Activated T-cell treated with anti-CD3 and anti-CD28 coated beads, Interleukin-2, amount 50 U/mL, for 48 hours (primary cell): ENCODE measurements at regions not wholly inside any gene's neighbourhood (a gene's known extent, or its start where the extent isn't known, plus 50 kb on each side); places are given as distances from the start of the nearest gene placed in this dataset.

Source experiments
- DNase-seq, 2 experiments: peaks; one replicate each; pipeline ENCODE4 v3.0.0-alpha.2; 2020

- DNase-seq, result no peak
Measured at GRCh38 chr2:858646-859045, 92.0 kb upstream of the SNTG2 start.

DNA sequence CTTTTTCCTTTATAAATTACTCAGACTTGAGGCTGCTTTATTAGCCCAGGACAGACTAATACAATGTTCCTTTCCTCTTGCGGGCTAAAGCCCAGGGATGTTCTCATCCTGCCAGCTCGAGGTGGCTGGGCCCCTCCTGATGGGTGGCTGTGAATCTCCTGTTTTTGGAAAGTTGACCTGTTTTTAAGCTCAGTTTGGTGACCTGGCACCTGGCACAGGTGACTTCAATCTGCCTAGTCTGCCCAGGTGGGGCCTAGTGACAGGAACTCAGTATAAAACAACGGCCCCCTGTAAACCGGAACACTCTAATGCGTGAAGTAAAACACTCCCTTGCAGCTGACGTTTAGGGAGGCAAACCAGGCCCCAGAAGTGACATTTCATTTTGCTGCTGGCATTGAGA lies 92.7 kb upstream of the SNTG2 start:
- no peak for DNase-seq

- DNase-seq, result no peak
Measured at GRCh38 chr2:857081-857480, 93.6 kb upstream of the SNTG2 start.

GRCh38 chr2:856456-856855 lies 94.2 kb upstream of the SNTG2 start:
- DNase-seq, result no peak

DNA sequence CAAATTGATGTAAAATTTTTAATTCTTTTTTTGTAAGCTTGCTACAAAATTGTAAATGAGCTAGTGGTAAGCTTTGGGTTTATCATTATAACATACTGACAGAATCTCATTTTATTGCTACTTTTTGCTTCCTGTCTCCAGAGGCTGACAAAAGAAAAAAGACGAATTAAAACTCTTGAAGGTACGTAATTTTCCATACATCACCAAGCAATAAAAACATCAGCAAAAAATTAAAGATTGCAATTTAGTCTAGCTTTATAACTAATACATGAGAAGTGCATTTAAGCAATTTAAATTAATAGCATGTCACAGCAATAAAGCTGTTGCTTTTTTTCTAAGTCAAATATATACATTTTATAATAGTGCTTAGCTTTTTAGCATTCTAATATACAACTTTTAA lies 94.6 kb upstream of the SNTG2 start:
- DNase-seq, result no peak

GRCh38 chr2:855177-855576 lies 95.5 kb upstream of the SNTG2 start:
- DNase-seq, result no peak

DNA sequence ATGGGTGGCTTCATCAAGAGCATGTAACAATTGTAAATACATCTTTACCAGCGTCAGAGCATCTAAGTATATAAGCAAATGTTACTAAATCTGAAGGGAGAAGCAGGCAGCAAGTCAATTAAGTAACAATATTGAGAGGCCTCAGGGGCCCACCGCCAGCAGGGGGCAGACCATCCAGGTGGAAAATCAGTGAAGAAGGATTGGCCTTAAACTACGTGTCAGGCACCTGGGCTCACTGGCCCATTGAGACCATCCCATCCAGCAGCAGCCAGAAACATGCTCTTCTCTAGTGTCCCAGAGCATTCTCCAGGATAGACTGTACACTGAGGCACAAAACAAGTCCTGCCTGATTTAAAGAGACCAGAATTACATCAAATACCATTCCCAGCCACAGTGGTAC lies 96.2 kb upstream of the SNTG2 start:
- DNase-seq, result peak; percentile 69 to 72

DNA sequence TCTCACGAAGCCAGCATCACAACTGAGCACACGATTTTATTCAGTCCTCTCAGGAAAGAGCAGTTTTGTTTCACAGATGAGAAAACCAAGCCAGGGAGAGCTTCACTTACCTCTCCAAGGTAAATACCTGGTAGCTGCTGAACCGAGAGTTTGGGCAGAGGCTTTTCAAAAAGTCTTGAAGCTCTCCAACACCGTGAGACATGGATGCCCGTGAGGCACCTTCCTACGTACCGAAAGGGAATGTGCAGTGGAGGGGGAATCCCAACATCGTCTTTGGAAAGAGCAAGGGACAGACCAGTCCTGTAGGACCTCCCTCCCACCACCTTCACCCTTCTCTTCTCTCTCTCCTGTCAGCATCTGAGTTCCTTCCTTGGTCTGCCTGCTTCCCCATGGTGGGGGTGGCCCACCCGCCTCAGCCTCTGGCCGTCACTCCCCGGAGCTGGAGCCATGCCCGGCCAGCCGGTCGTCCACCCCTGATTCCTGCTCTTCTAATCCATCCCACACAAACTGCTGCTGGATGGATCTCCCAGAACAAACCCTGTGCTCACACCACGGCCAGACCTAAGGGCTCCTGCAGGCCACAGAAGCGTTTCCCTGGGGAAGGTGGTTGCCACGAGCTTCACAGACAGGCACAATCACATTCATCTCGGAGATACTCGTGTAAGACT lies 97.3 kb upstream of the SNTG2 start:
- no peak for DNase-seq

GRCh38 chr2:852168-852567 lies 98.5 kb upstream of the SNTG2 start:
- DNase-seq, result no peak

DNA sequence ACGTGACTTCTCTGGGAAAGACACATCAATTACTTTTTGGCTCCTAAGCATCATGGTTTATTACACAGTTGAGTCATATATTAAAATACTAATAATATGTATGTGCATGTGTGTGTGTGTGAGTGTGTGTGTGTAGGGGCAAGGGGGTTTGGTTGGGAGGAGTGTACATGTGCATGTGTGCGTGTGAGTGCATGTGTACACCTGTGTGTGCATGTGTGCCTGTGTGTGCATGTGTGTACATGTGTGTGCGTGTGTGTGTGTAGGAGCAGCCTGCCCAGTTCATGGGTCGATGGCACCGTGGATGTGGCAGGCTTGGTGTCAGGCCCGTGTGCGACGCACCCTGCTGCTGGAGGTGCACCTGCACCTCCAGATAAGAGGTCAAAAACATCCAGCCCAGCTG lies 99.0 kb upstream of the SNTG2 start:
- DNase-seq, result no peak

DNA sequence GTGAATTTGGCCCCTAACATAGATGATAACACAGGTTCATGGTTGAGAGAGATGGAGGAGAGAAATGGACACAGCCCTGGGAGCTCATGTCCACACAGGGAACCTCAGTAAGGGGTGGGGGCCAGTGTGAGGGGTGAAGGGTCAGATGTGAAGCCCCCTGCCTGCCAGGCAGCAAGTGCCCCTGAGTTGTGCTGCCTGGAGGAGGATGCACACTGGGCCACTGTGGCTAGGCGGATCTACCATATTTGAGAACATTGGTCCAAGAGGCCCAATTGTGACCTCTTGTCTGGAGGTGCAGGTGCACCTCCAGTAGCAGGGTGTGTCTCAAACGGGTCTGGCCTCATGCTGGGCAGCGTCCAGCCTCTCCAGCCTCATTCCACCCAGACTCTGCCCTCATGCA lies 99.6 kb upstream of the SNTG2 start:
- DNase-seq, result no peak

DNA sequence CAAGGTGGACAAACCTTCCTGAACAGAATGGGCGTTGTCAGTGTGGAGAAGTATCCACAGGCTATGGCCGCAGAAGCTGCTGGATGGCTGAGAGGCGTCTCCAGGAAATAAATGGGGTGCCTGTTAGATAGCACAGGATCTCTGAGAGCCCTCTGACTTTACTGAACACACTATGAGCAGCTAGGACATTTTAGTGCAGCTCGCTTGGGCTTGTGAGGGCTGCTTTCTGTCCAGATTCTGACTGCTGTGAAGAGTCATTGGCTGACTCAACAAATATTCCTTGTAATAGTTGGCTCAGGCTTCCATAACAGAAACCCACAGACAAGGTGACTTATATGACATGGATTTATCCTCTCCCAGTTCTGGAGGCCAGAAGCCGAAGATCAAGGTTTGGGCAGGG lies 100.2 kb upstream of the SNTG2 start:
- DNase-seq, result no peak

- no peak for DNase-seq
Measured at GRCh38 chr2:848099-848498, 102.5 kb upstream of the SNTG2 start.

DNA sequence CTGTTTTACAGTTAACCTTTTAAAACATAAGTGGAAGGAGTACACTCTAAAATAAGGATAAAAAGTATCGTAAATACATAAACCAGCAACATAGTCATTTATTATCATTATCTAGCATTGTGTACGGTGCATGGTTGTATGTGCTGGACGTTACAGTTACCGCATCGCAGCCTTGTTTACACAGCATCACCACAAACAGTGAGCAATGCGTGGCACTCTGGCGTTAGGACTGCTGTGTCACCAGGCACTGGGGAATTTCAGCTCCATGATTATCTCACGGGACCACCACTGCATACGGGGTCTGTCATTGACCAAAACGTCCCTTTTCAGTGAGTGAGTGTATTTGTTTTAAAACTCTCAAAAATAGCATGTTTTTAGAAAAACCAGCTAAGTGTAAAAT lies 103.0 kb upstream of the SNTG2 start:
- no peak for DNase-seq

DNA sequence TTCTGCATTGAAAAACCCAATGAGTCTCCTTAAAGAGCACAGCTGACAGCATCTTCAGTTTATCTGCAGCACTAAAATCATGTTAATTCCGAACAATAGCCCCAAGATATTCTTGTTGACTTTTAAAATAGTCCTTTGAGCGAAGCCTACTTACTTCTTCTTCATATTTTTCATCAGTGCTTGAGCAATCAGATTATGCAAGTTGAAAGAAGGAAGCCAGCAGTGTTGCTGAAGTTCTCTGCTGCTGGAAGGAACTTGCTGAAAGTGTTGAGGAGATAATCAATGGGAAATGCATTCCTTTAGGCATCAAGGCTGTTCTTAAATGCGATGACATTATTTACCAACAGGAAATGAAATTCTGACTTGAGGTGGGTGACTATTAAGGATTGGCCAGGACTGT lies 105.9 kb upstream of the SNTG2 start:
- no peak for DNase-seq

DNA sequence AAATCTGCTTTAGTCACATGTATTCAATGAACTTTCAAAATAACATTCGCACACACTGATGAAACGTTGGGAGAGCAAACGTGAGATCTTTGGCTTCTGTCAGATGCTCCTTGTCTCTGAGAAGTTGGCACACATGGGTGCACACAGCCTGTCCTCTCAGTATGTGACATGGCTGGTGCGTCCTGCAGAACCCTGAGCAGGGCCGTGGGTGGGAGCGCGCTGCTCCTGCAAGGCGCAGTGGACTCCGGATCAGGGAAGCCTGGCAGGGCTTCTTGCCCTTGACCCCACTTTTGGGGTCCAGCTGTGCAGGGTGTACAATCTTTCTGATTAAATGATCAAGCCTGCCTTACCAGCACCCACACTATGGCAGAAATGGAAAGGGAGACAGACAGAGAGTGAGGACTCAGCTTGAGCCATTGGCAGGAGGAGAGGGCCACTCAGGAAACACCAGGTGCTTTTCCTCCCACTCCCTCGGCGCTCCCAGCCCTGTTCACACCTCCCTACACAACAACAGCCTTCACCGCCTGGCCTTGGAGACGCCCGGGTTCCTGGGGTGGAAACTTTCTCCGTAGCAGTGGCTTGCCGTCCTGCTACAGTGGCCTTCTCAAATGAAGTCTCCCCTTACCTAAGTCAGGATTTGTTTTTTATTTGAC lies 108.4 kb upstream of the SNTG2 start:
- DNase-seq, result no peak

DNA sequence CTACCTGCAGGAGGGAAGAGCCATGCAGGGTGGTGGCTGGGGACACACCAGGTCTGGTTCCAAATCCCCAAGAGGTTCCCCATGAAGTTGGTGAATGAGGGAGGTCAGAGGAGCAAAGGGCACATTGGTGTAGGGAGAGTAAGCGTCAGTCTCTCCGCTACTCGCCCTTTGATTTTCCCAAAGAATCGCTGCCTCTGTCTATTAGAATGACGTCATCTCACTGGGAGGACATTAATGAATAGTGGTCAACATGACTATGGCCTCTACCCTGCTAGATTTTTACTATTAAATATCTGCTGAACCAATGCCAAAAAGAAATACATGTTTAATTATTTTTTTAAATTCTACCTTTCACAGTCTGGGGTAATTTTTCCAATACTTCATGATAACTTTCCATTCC lies 109.6 kb upstream of the SNTG2 start:
- no peak for DNase-seq

DNA sequence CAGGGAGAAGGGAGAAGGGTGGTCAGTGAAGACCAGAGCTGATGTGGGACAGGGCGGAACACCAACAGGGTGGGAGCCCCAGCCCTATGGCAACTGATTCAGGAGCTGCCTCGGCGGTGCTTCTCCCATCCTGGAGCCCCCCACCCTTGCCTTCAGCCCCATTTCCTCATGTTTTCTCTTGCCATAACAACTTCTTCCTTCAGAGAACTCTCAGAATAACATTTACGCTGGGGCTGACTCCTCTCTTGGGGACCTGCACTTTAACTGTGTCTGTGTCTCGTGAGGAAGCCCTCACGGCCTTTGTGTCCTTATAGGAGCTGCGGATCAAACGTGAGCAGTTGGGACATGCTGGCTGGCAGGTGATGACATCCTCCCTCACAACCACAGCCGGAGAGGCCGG lies 116.4 kb upstream of the SNTG2 start:
- no peak for DNase-seq

GRCh38 chr2:833180-833579 lies 117.5 kb upstream of the SNTG2 start:
- no peak for DNase-seq

DNA sequence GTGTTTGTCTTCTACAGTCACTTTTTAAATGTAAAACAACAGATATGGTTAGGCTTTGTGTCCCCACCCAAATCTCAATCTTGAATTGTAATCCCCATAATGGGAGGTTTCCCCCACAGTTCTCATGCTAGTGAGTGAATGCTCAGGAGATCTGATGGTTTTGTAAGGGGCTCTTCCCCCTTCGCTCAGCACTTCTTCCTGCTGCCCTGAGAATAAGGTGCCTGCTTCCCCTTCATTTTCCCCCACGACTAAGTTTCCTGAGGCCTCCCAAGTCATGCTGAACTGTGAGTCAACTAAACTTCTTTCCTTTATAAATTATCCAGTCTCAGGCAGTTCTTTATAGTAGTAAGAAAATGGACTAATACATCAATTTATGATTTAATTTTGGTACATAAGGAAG lies 118.0 kb upstream of the SNTG2 start:
- no peak for DNase-seq

DNA sequence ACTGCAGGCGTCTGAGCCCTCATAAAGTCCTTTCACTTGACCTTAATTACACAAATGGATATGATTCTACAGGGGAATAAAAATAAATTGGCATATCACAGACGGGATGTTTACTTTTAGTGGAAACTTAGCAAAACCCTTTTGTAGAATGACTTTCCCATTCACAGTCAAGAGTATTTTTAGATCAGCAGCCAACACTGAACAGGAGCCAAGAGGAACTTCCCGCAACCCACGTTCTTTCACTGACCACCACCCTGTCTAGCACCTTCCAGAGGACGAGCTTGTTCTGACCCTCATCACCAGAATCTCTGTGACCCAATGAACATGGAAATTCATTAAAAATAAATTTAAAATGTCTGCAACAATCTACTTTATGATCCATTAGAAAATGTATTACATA lies 119.0 kb upstream of the SNTG2 start:
- DNase-seq, result no peak

GRCh38 chr2:831225-831536 lies 119.5 kb upstream of the SNTG2 start:
- no peak for DNase-seq

DNA sequence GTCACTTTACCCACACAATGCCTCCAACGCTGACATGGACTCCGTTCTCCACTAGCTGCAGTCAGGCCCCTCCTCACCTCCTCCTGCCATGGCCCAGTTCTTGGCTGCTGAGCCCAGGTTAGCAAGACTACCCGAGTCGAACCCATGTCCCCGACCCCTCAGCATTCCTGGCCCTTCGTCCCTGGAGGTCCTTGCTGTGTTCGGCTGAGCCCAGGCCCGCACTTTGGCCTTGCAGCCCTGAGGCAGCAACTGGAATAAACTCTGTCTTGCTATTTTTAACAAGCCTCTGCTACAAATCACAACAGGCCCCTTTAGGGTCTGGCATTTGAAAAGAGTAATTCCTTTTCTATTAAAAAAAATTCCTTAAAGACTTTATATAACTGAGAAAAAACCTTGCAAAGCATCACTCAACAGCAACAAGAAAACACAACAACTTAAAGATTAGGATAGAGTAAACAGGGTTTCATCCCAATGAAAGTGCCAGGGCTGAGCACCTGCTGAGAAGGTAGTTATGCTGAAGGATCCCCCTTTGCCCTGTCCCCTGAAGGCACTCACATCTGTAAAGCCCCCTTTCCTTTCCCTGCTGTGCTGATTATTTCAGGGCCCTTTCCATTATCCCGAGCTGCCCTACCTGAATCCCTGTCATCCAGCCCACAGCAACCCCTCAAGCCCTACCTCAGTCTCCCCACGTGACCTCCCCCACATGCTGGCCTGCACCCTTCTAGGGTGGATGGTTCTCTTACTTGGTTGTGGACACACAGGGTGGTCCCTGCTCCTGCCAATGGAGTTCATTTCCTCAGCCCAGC lies 120.0 kb upstream of the SNTG2 start:
- no peak for DNase-seq

DNA sequence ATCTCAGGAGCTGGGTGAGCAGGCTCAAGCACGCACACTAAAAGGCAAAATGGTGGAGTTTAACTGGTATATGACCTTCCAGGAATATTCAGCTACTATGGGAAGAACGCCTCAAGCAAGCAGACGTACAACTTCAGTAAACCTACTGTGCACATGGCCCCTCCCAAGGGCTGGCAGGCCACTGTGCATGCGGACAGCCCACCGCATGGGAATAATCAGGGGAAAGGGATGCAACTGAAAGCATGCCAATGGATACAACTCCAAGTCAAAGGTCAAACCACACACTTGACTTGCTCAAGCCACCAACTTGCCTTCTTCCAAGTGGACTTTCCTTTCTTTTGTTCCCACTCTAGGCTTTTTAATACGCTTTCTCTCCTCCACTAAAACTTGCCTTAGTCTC lies 121.6 kb upstream of the SNTG2 start:
- DNase-seq, result no peak

- DNase-seq, result no peak
Measured at GRCh38 chr2:824954-825353, 125.7 kb upstream of the SNTG2 start.
